Osteocyte (in vitro differentiated cells): ENCODE measurements at regions not wholly inside any gene's neighbourhood (a gene's known extent, or its start where the extent isn't known, plus 50 kb on each side); places are given as distances from the start of the nearest gene placed in this dataset.

Source experiments
- DNase-seq: peaks from one replicate; pipeline ENCODE4 v3.0.0; 2021; ENCODE audit warnings: mixed read lengths; ENCODE audit not compliant: unreplicated experiment; ENCODE audit errors: extremely low spot score
- H3K27ac Mint-ChIP-seq: one replicate; pipeline ENCODE4 v1.8.0; 2021; ENCODE audit warnings: mild to moderate bottlenecking, mixed read lengths; ENCODE audit not compliant: unreplicated experiment
- H3K27me3 Mint-ChIP-seq: one replicate; pipeline ENCODE4 v1.8.0; 2021; ENCODE audit warnings: mixed read lengths; ENCODE audit not compliant: unreplicated experiment
- H3K36me3 Mint-ChIP-seq: one replicate; pipeline ENCODE4 v1.8.0; 2021; ENCODE audit warnings: mixed read lengths; ENCODE audit not compliant: unreplicated experiment
- H3K4me1 Mint-ChIP-seq: one replicate; pipeline ENCODE4 v1.8.0; 2021; ENCODE audit warnings: mixed read lengths; ENCODE audit not compliant: unreplicated experiment
- H3K4me3 Mint-ChIP-seq: one replicate; pipeline ENCODE4 v1.8.0; 2021; ENCODE audit warnings: mild to moderate bottlenecking, moderate library complexity, mixed read lengths; ENCODE audit not compliant: unreplicated experiment
- H3K9me3 Mint-ChIP-seq: one replicate; pipeline ENCODE4 v1.8.0; 2021; ENCODE audit warnings: mixed read lengths; ENCODE audit not compliant: unreplicated experiment
- CTCF ChIP-seq: fragments of 200-600 bp; sonication (generic); IDR thresholded peaks from 2 replicates; pipeline ENCODE4 v1.5.0; 2021; ENCODE audit warnings: antibody characterized with exemption, mild to moderate bottlenecking, moderate library complexity

DNA sequence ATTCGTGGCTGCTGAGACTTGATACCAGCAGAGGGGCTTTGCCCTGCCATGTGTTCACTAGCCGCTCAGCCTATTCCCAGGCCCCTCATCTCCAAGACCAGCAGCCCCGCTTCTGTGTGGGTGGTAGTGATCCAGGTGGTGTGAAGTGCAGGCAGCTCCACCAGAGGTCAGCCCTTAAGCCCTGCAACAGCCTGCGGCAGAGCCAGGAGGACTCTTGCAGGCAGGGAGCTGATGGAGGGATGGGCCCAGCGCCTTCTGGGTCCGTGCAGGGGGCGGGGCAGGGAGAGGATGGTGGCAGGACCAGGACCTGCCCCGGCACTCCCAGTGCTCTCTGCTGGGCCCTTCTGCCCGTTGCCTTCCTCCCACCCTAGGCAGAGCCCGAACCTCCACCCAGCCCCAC, 162.0 kb downstream of the SH3BP4 start:
- no peak for DNase-seq
- H3K36me3 Mint-ChIP-seq, result no peaks in the 10 kb centered on the region
- no peak for TF ChIP-seq CTCF
- no peaks in the 10 kb centered on the region for H3K9me3 Mint-ChIP-seq
- peaks cover 1% of the 10 kb centered on the region for H3K4me1 Mint-ChIP-seq
- no peak overlapping the region for H3K4me3 Mint-ChIP-seq
- H3K27me3 Mint-ChIP-seq, result peaks cover 9% of the 10 kb centered on the region
- no peak overlapping the region for H3K27ac Mint-ChIP-seq

DNA sequence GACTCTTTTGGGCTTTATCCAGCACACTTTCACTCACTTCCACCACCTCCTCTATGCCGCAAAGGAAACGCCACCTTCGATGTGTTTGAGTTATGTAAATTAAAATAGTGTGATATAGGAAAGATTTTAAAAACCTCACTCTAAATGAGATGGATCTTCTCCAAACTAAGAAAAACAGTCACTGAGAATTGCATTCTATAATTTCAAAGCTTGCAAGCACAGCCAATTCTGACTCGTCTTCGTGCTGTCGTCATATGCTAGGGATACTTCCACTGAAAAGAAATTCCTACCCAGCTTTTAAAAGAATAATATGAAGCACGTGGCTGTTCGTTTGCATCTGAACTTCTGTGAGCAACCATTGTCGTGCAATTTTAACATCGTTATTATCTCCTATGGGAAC, 162.5 kb downstream of the SH3BP4 start:
- H3K4me1 Mint-ChIP-seq, result peaks cover 1% of the 10 kb centered on the region
- peaks cover under 1% of the 10 kb centered on the region for H3K36me3 Mint-ChIP-seq

GRCh38 chr2:235115521-235115920, 163.7 kb downstream of the SH3BP4 start:
- TF ChIP-seq CTCF, result no peak
- Mint-ChIP-seq H3K27me3 (peaks cover 15% of the 10 kb centered on the region), H3K4me3 (no peak overlapping the region), H3K36me3 (peaks cover 6% of the 10 kb centered on the region), H3K9me3 (peaks cover 7% of the 10 kb centered on the region), H3K4me1 (peaks cover 1% of the 10 kb centered on the region), H3K27ac (no peak overlapping the region)
- DNase-seq, result no peak

More for the DNA sequence above, 162.5 kb downstream of the SH3BP4 start:
- TF ChIP-seq CTCF, result no peak
- peaks cover 10% of the 10 kb centered on the region for H3K27me3 Mint-ChIP-seq
- no peak overlapping the region for H3K4me3 Mint-ChIP-seq
- H3K27ac Mint-ChIP-seq, result no peak overlapping the region
- peaks cover 2% of the 10 kb centered on the region for H3K9me3 Mint-ChIP-seq
- no peak for DNase-seq

GRCh38 chr2:235116885-235117492, 165.2 kb downstream of the SH3BP4 start:
- no peak for DNase-seq
- Mint-ChIP-seq H3K4me3 (no peak overlapping the region), H3K27me3 (peaks cover 24% of the 10 kb centered on the region), H3K4me1 (peaks cover 1% of the 10 kb centered on the region), H3K9me3 (peaks cover 7% of the 10 kb centered on the region), H3K36me3 (peaks cover 6% of the 10 kb centered on the region), H3K27ac (no peak overlapping the region)
- peak; percentile 76 for TF ChIP-seq CTCF

DNA sequence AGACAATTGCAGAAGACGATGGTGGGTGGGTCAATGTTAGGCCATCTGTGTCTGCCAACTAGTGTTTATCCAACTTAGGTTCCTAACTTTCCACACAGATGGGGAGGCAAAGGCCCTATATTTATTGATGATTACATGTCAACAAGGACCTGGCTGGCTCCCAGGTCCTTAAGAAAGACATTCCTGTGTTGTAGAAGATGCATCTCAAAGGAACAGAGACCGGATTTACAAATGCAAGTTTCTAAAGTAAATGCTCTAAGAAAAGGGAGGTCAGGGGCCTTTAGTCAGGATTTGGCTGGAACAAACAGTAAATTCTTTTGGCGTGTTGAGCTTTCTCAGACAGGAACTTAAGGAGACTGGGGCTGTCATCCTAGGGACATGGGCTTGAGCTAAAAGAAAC, 175.0 kb downstream of the SH3BP4 start:
- Mint-ChIP-seq H3K36me3 (no peaks in the 10 kb centered on the region), H3K4me3 (no peak overlapping the region), H3K9me3 (no peaks in the 10 kb centered on the region), H3K27me3 (peaks cover 26% of the 10 kb centered on the region), H3K4me1 (no peaks in the 10 kb centered on the region), H3K27ac (no peak overlapping the region)
- no peak for TF ChIP-seq CTCF
- DNase-seq, result no peak
